Non-pigmented ciliary epithelial cell (primary cell): ENCODE measurements at regions not wholly inside any gene's neighbourhood (a gene's known extent, or its start where the extent isn't known, plus 50 kb on each side); places are given as distances from the start of the nearest gene placed in this dataset.

Source experiments
- DNase-seq: peaks from one replicate; pipeline ENCODE4 v3.0.0-alpha.2; 2010; ENCODE audit warnings: low read depth

GRCh38 chr17:34182036-34182803, 72.9 kb upstream of the CCL2 start:
- DNase-seq = no peak

GRCh38 chr17:34195987-34196386, 59.1 kb upstream of the CCL2 start:
- DNase-seq = no peak

GRCh38 chr17:34198519-34198918, 56.6 kb upstream of the CCL2 start:
- DNase-seq = no peak

- DNase-seq = no peak
Observed at GRCh38 chr17:34199454-34199853, 55.6 kb upstream of the CCL2 start.

GRCh38 chr17:34199932-34200534, 55.1 kb upstream of the CCL2 start:
- DNase-seq = peak; percentile 66

GRCh38 chr17:34201225-34201624, 53.9 kb upstream of the CCL2 start:
- DNase-seq = no peak

- no peak for DNase-seq
Observed at GRCh38 chr17:34201767-34202166, 53.3 kb upstream of the CCL2 start.

GRCh38 chr17:34203018-34203638, 52.0 kb upstream of the CCL2 start:
- DNase-seq = no peak

- no peak for DNase-seq
Observed at GRCh38 chr17:34204402-34204801, 50.7 kb upstream of the CCL2 start.
